ENCODE measurements at regions not wholly inside any gene's neighbourhood (a gene's known extent, or its start where the extent isn't known, plus 50 kb on each side); places are given as distances from the start of the nearest gene placed in this dataset.

DNA sequence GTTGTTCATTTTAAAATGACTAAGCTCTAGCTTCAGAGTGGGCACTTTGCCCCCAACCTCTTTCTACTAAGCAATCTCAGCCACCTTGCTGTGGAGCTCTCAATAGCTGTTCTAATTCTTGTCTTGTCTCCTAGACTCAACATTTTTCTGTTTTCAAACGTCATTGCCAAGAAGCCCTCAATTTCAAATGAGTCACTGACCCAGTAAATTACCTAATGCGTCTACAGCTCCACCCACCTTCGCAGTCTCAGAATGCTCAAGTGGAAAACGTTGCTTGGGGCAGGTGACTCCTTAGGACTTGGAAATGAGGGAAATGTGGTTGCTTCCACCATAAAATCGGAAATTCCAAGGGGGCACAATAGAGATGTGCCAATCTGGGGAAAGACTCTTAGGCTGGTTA is 59.0 kb downstream of the ING2 start:
- no peaks in the 10 kb centered on the region for H3K4me1 ChIP-seq
- no peak overlapping the region for H3K4me2 ChIP-seq (ENCODE audit: low read length)
- no peaks in the 10 kb centered on the region for H3K36me3 ChIP-seq (ENCODE audit: control insufficient read depth, insufficient read depth, low read length)
- no peak overlapping the region for H3K9ac ChIP-seq
- H2AFZ ChIP-seq = no peak overlapping the region
- no peaks in the 10 kb centered on the region for H3K27me3 ChIP-seq (ENCODE audit: control insufficient read depth, insufficient read depth, low read length)
- no peak overlapping the region for H3K27ac ChIP-seq
- TF ChIP-seq CTCF (IDR thresholded peaks at IDR 0.05) = no peak
- no peaks in the 10 kb centered on the region for H3K9me3 ChIP-seq (ENCODE audit: control insufficient read depth, low read length)
- no peaks in the 10 kb centered on the region for H3K79me2 ChIP-seq
- H3K4me3 ChIP-seq (ENCODE audit: low read depth, low read length) = no peak overlapping the region

DNA sequence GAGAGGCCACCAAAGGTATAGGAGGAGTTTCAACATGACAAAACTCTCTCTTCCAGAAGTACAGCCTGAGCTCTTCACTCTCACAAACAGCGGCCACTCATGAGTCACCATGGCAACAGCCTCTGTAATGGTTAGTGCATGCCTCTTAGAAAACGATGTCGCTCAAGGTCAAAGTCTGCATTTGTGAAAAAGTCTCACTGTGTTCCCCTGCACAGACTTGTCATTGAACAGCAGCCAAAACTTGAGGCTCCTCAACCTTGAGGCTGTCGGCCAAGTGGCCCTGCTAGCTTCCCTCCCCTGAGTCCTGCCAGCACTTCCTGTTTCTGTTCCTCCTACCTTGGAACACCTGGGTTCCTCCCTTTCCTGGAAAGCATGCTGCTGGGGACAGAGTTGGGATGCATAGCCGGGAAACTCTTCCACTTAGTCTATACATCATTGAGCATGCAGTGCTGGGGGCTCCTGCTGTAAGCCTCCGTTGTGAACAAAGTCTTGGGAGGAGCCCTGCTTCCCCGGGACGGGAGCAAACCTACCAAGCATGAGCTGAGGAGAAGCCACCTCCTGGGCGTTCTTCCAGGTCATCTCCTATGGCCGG is 66.6 kb downstream of the ING2 start:
- Histone ChIP-seq H3K4me2 (ENCODE audit: low read length) (no peak overlapping the region), H3K27ac (no peak overlapping the region), H3K9ac (no peak overlapping the region), H3K79me2 (no peaks in the 10 kb centered on the region), H3K36me3 (ENCODE audit: control insufficient read depth, insufficient read depth, low read length) (no peaks in the 10 kb centered on the region), H3K4me3 (ENCODE audit: low read depth, low read length) (no peak overlapping the region), H3K9me3 (ENCODE audit: control insufficient read depth, low read length) (no peaks in the 10 kb centered on the region), H3K4me1 (no peaks in the 10 kb centered on the region), H2AFZ (peak overlapping the region; percentile 50), H3K27me3 (ENCODE audit: control insufficient read depth, insufficient read depth, low read length) (no peaks in the 10 kb centered on the region)
- no peak for TF ChIP-seq CTCF (IDR thresholded peaks at IDR 0.05)

DNA sequence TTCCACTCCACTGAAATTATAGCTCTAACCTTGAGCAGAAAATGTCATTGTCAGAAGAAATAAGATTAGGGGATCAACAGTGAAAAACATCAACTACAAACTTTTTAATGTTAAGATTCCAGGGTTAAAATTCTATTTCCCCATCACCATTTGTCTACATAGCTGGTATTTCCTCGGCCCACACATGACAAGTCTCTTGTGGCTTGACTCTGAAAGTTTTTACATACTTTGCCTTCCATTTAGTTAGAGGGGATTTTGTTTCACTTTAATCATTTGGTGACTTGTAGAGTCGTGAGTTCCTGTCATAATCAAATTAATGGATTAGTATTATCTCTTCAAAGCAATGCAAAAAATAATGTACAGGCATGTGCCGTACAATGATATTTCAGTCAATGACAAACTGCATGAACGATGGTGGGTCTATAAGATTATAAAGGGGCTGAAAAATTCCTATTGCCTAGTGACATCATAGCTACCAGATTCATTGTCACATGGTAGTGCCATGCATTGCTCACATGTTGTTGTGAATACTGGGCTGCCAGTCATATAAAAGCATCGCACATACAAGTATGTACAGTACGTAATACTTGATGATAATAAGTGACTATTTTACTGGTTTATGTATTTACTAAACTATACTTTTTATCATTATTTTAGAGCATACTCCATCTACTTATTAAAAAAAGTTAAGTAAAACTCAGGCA is 72.0 kb downstream of the ING2 start:
- Histone ChIP-seq H3K79me2 (no peaks in the 10 kb centered on the region), H3K4me3 (ENCODE audit: low read depth, low read length) (no peak overlapping the region), H3K4me2 (ENCODE audit: low read length) (no peak overlapping the region), H3K36me3 (ENCODE audit: control insufficient read depth, insufficient read depth, low read length) (no peaks in the 10 kb centered on the region), H3K9ac (no peak overlapping the region), H2AFZ (no peak overlapping the region), H3K27ac (no peak overlapping the region), H3K4me1 (no peaks in the 10 kb centered on the region), H3K9me3 (ENCODE audit: control insufficient read depth, low read length) (no peaks in the 10 kb centered on the region), H3K27me3 (ENCODE audit: control insufficient read depth, insufficient read depth, low read length) (no peaks in the 10 kb centered on the region)
- no peak for TF ChIP-seq CTCF (IDR thresholded peaks at IDR 0.05)

GRCh38 chr4:183580370-183580769 is 75.5 kb downstream of the ING2 start:
- H3K36me3 ChIP-seq (ENCODE audit: control insufficient read depth, insufficient read depth, low read length) = no peaks in the 10 kb centered on the region
- no peak overlapping the region for H3K9ac ChIP-seq
- no peaks in the 10 kb centered on the region for H3K27me3 ChIP-seq (ENCODE audit: control insufficient read depth, insufficient read depth, low read length)
- H2AFZ ChIP-seq = no peak overlapping the region
- no peak for TF ChIP-seq CTCF (IDR thresholded peaks at IDR 0.05)
- H3K4me3 ChIP-seq (ENCODE audit: low read depth, low read length) = no peak overlapping the region
- H3K79me2 ChIP-seq = no peaks in the 10 kb centered on the region
- no peaks in the 10 kb centered on the region for H3K4me1 ChIP-seq
- no peak overlapping the region for H3K27ac ChIP-seq
- no peak overlapping the region for H3K4me2 ChIP-seq (ENCODE audit: low read length)
- no peaks in the 10 kb centered on the region for H3K9me3 ChIP-seq (ENCODE audit: control insufficient read depth, low read length)

- no peak overlapping the region for H3K4me2 ChIP-seq (ENCODE audit: low read length)
- no peak overlapping the region for H3K9ac ChIP-seq
- TF ChIP-seq CTCF (IDR thresholded peaks at IDR 0.05) = no peak
- H3K79me2 ChIP-seq = no peaks in the 10 kb centered on the region
- no peak overlapping the region for H3K27ac ChIP-seq
- no peak overlapping the region for H3K4me3 ChIP-seq (ENCODE audit: low read depth, low read length)
- H3K36me3 ChIP-seq (ENCODE audit: control insufficient read depth, insufficient read depth, low read length) = no peaks in the 10 kb centered on the region
- no peaks in the 10 kb centered on the region for H3K4me1 ChIP-seq
- H2AFZ ChIP-seq = no peak overlapping the region
- no peaks in the 10 kb centered on the region for H3K9me3 ChIP-seq (ENCODE audit: control insufficient read depth, low read length)
- no peaks in the 10 kb centered on the region for H3K27me3 ChIP-seq (ENCODE audit: control insufficient read depth, insufficient read depth, low read length)
Measured at GRCh38 chr4:183580849-183581248, 76.0 kb downstream of the ING2 start.

Measured in parathyroid adenoma (tissue), 2 donors.